ENCODE measurements at regions not wholly inside any gene's neighbourhood (a gene's known extent, or its start where the extent isn't known, plus 50 kb on each side); places are given as distances from the start of the nearest gene placed in this dataset.

DNA sequence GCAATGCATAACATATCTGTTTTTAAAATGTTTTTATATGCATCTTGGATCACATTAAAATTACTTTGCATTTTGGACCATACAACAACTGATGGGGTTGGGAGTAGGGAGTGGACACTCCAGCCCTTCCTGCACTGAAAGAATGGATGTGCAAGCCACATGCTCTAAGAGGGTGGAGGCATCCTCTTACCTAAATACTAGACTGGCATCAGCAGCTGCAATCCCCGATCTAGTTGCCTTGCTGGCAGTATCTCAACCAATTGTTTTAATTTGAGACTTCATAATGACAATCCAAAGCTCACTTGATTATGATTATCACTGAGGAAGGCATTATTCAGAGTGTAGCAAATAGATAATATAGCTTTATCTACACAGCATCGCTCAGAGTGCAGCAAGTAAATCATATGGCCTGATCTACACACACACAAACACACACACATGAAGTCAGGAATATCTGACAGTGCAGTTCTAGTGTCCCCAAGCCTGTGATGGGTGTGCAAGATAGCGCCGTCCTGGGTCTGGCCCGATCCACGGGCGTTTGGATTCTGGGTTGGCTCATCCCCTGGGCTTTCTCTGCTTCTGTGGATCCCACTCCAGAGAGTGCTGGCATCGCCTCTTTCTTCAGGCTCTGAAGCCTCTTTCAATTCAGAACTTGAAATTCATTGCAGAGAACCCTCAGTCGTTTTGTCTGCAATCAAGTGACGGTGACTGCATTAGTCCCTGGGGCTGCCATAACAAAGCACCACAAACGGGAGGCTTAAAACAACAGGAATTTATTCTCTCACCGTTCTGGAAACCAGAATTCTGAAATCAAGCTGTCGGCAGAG, 181.3 kb downstream of the ETS2 start:
- TF ChIP-seq EP300 (IDR thresholded peaks at IDR 0.05; ENCODE audit: low read depth) (no peak), POLR2AphosphoS5 (IDR thresholded peaks at IDR 0.05) (no peak), POLR2A (IDR thresholded peaks at IDR 0.05) (no peak)
- TF ChIP-seq, protein P1, sequence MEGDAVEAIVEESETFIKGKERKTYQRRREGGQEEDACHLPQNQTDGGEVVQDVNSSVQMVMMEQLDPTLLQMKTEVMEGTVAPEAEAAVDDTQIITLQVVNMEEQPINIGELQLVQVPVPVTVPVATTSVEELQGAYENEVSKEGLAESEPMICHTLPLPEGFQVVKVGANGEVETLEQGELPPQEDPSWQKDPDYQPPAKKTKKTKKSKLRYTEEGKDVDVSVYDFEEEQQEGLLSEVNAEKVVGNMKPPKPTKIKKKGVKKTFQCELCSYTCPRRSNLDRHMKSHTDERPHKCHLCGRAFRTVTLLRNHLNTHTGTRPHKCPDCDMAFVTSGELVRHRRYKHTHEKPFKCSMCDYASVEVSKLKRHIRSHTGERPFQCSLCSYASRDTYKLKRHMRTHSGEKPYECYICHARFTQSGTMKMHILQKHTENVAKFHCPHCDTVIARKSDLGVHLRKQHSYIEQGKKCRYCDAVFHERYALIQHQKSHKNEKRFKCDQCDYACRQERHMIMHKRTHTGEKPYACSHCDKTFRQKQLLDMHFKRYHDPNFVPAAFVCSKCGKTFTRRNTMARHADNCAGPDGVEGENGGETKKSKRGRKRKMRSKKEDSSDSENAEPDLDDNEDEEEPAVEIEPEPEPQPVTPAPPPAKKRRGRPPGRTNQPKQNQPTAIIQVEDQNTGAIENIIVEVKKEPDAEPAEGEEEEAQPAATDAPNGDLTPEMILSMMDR (IDR thresholded peaks at IDR 0.05), result no peak
